ENCODE measurements at regions not wholly inside any gene's neighbourhood (a gene's known extent, or its start where the extent isn't known, plus 50 kb on each side); places are given as distances from the start of the nearest gene placed in this dataset.

DNA sequence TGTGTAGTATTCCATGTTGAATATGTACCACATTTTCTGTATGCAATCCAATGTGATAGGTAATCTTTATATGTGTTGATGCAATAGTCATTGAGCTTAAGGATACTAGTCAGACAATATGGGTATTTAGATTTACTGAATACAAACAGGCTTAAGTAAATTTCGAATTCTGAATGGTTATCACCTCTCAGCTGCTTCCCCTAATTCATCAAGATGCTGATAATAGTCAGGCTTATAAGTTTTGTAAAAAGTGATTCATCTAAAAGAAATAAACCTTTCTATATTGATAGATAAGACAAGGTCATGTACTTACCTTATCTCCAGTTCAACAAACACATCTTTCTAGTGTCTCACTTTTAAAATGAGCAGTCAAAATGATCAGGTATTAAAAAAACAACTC, 205.5 kb downstream of the CASP12 start:
- 61 to 80% (median 68%) methylated on average over 1 of the region's 1 CpG for WGBS, 5 donors
- Histone ChIP-seq H3K27me3 (replicated peaks in 1 of 7) (no peaks in the 10 kb centered on the region), H3K4me1 (peaks cover 0 to 7% (median 0%) of the 10 kb centered on the region in 6 donors), H3K4me3 (no peak overlapping the region), H3K36me3 (no peaks in the 10 kb centered on the region), H3K27ac (no peak overlapping the region), H3K9me3 (peaks cover 0 to 3% (median 0%) of the 10 kb centered on the region in 8 donors)
- intact Hi-C loops (cut with DNase I; ENCODE audit: low total_unique reads): no loop called here
- no peak for DNase-seq
- TF ChIP-seq, protein P1, sequence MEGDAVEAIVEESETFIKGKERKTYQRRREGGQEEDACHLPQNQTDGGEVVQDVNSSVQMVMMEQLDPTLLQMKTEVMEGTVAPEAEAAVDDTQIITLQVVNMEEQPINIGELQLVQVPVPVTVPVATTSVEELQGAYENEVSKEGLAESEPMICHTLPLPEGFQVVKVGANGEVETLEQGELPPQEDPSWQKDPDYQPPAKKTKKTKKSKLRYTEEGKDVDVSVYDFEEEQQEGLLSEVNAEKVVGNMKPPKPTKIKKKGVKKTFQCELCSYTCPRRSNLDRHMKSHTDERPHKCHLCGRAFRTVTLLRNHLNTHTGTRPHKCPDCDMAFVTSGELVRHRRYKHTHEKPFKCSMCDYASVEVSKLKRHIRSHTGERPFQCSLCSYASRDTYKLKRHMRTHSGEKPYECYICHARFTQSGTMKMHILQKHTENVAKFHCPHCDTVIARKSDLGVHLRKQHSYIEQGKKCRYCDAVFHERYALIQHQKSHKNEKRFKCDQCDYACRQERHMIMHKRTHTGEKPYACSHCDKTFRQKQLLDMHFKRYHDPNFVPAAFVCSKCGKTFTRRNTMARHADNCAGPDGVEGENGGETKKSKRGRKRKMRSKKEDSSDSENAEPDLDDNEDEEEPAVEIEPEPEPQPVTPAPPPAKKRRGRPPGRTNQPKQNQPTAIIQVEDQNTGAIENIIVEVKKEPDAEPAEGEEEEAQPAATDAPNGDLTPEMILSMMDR (IDR thresholded peaks at IDR 0.05 in 8 of 11, conservative IDR thresholded peaks at IDR 0.05 in 3 of 11): no peak
- TF ChIP-seq POLR2AphosphoS5 (IDR thresholded peaks at IDR 0.05): no peak
- no peak for TF ChIP-seq POLR2A (IDR thresholded peaks at IDR 0.05)

DNA sequence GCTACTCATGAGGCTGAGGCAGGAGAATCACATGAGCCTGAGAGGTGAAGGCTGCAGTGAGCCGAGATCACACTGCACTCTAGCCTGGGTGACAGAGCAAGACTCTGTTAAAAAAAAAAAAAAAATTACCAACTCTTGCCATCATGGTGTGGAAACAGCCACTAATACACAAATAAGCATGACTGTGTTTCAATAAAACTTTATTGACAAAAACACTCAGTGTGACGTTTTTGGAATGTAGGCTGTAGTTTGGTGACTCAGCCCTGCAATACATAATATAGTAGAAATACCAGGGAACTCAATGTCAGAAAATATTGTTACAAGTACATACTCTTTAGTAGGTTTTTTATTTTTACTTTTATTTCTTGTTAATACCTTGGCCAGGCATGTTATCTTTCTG, 207.1 kb downstream of the CASP12 start:
- WGBS, 5 donors: 86 to 99% (median 90%) methylated on average over 2 of the region's 2 CpGs
- Histone ChIP-seq H3K36me3 (no peaks in the 10 kb centered on the region), H3K27ac (no peak overlapping the region), H3K4me3 (no peak overlapping the region), H3K4me1 (peaks cover 0 to 7% (median 0%) of the 10 kb centered on the region in 6 donors), H3K27me3 (replicated peaks in 1 of 7) (no peaks in the 10 kb centered on the region), H3K9me3 (peaks cover 0 to 3% (median 0%) of the 10 kb centered on the region in 8 donors)
- intact Hi-C loops (cut with DNase I; ENCODE audit: low total_unique reads): no loop called here
- no peak for TF ChIP-seq POLR2AphosphoS5 (IDR thresholded peaks at IDR 0.05)
- TF ChIP-seq, protein P1 (IDR thresholded peaks at IDR 0.05 in 8 of 11, conservative IDR thresholded peaks at IDR 0.05 in 3 of 11): no peak
- TF ChIP-seq POLR2A (IDR thresholded peaks at IDR 0.05): no peak
- DNase-seq: no peak

DNA sequence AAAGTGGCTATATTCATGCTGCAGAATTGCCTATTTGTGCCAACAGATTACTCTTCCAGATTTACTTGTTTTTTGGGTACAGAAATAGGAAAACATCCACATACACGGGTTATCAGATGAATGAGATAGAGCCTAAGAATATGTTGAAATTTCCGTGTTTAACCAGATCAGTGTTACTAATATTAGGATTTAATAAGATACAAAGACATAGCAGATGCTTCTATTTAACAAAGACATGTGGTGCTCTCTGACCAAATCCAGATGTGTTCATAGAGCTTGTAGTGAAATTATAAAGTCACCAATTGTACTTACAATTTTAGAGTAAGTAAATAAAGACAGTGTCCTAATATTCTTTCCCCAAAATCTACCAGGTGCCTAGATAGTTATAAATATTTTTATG, 208.0 kb downstream of the CASP12 start:
- no peak for DNase-seq
- no peaks in the 10 kb centered on the region for H3K27me3 ChIP-seq (replicated peaks in 1 of 7)
- H3K4me3 ChIP-seq: no peak overlapping the region
- peaks cover 0 to 7% (median 0%) of the 10 kb centered on the region in 6 donors for H3K4me1 ChIP-seq
- H3K36me3 ChIP-seq: no peaks in the 10 kb centered on the region
- TF ChIP-seq POLR2AphosphoS5 (IDR thresholded peaks at IDR 0.05): no peak
- no peak for TF ChIP-seq POLR2A (IDR thresholded peaks at IDR 0.05)
- TF ChIP-seq, protein P1 (IDR thresholded peaks at IDR 0.05 in 8 of 11, conservative IDR thresholded peaks at IDR 0.05 in 3 of 11): no peak
- intact Hi-C loops (cut with DNase I; ENCODE audit: low total_unique reads): no loop called here
- WGBS, 5 donors: 87 to 96% (median 94%) methylated on average over 2 of the region's 2 CpGs
- no peak overlapping the region for H3K27ac ChIP-seq
- H3K9me3 ChIP-seq: peaks cover 0 to 3% (median 0%) of the 10 kb centered on the region in 8 donors

DNA sequence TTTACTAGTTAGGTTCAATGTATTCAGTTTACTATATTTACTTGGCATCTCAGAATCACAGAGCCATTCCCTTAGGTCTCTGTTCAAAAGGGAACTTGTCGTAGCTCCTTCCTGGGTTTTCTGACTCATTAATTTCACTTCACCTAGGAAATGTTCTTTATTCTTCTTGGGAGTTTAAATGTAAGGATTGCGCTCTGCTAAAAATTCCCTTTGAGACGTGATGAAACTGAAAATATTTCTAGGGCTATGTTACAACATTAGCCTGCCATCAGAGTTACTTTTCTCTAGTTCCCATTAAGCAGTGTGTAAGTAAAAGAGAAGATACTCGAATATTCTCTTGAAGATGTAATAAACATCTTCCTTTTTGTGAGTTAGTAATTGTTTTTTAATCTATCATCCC, 209.5 kb downstream of the CASP12 start:
- Histone ChIP-seq H3K4me1 (no peaks in the 10 kb centered on the region), H3K4me3 (no peak overlapping the region), H3K36me3 (no peaks in the 10 kb centered on the region), H3K27me3 (replicated peaks in 1 of 7) (no peaks in the 10 kb centered on the region), H3K9me3 (peaks cover 0 to 3% (median 0%) of the 10 kb centered on the region in 8 donors), H3K27ac (no peak overlapping the region)
- WGBS, 5 donors: 44 to 73% (median 59%) methylated on average over 4 of the region's 4 CpGs
- DNase-seq: no peak
- intact Hi-C loops (cut with DNase I; ENCODE audit: low total_unique reads): no loop called here
- TF ChIP-seq POLR2AphosphoS5 (IDR thresholded peaks at IDR 0.05): no peak
- TF ChIP-seq POLR2A (IDR thresholded peaks at IDR 0.05): no peak
- TF ChIP-seq, protein P1 (IDR thresholded peaks at IDR 0.05 in 8 of 11, conservative IDR thresholded peaks at IDR 0.05 in 3 of 11): no peak
